ENCODE measurements at regions not wholly inside any gene's neighbourhood (a gene's known extent, or its start where the extent isn't known, plus 50 kb on each side); places are given as distances from the start of the nearest gene placed in this dataset.

DNA sequence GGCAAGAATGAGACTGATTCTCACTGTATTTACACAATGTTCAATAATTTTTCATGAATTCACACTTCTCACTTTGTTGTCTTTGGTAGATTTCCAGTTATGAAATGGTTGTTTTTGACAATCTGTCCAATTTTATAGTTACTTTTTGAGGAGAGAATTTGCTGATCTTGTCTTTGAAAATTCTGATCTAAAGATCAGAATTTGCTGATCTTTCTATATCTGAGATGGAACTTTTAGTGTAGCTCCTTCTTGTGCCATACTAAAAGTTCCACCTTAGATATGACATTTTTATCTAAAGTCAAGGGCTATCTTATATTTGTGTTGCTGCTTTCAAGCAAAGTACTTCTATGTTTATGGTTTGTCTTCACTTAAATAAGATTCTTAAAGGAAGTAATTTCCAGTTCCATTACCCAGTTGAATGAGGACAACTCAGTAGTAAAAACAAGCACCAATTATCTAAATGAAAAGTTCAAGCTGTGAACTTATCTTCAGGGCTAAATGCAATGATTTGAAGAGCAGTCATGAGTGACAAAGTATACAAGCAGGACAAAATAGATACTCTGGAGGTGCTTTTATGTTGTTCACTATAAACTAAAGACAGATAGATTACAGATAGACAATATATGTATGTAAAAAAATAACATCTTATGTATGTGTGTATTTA lies 76.4 kb upstream of the FOXG1 start:
- no peak overlapping the region for H3K27ac ChIP-seq (replicated peaks; ENCODE audit: low read length)
- H2BK5ac ChIP-seq (ENCODE audit: low read length), result no peak overlapping the region
- H3K23ac ChIP-seq (ENCODE audit: low read depth, low read length, poor library complexity), result no peak overlapping the region
- H3K4me1 ChIP-seq (ENCODE audit: control insufficient read depth in 2 of 2, insufficient read depth in 1 of 2, low read depth in 1 of 2, low read length in 2 of 2), result no peaks in the 10 kb centered on the region
- H2AK5ac ChIP-seq (ENCODE audit: low read depth, low read length), result no peak overlapping the region
- no peak overlapping the region for H4K8ac ChIP-seq (ENCODE audit: low read depth, low read length)
- no peak overlapping the region for H3K4me3 ChIP-seq (ENCODE audit: low read length in 2 of 2)
- no peak overlapping the region for H2BK12ac ChIP-seq (ENCODE audit: low read length)
- no peak for DNase-seq (ENCODE audit: low spot score)
- no peak overlapping the region for H3K4ac ChIP-seq (ENCODE audit: low read length)
- no peak overlapping the region for H3K14ac ChIP-seq (ENCODE audit: low read length)
- no peak overlapping the region for H3K4me2 ChIP-seq (ENCODE audit: insufficient read depth, low read length, poor library complexity, severe bottlenecking)
- H3K27me3 ChIP-seq (ENCODE audit: control insufficient read depth in 3 of 3, insufficient read depth in 3 of 3, low read depth in 1 of 3, low read length in 3 of 3), result no peaks in the 10 kb centered on the region
- no peak overlapping the region for H3K18ac ChIP-seq (ENCODE audit: low read length)
- H3K36me3 ChIP-seq (replicated peaks in 1 of 2; ENCODE audit: control insufficient read depth in 2 of 2, insufficient read depth in 2 of 2, low read length in 2 of 2), result no peaks in the 10 kb centered on the region
- no peak overlapping the region for H2AFZ ChIP-seq (ENCODE audit: low read length)
- H2BK15ac ChIP-seq (ENCODE audit: low read length), result no peak overlapping the region
- no peaks in the 10 kb centered on the region for H3K79me1 ChIP-seq (ENCODE audit: low read depth, low read length)
- H4K91ac ChIP-seq (ENCODE audit: low read depth, low read length, poor library complexity), result no peak overlapping the region
- H2BK120ac ChIP-seq (ENCODE audit: low read depth, low read length), result no peak overlapping the region
- H3K9me3 ChIP-seq (replicated peaks in 1 of 2; ENCODE audit: control insufficient read depth in 2 of 2, insufficient read depth in 1 of 2, low read depth in 1 of 2, low read length in 2 of 2), result no peaks in the 10 kb centered on the region
- no peak overlapping the region for H3K9ac ChIP-seq (ENCODE audit: low read depth, low read length, poor library complexity)

DNA sequence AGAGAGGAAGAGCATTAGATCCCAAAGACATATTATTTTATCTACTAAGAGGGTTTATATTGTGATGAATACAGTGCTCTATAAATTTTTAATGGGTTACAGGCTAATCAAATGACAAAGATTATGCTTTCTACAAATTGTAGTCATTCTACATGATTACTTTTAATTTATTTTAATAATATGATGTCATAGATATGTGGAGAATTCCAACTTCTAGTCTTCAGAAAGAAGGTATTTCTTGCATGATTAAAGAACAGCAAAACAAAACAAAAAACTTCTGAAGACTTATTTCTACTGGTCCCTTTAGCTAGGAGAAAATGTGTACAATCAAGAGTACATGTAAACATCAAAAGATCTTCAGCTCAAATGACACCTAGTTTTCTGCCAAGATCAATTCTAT lies 71.5 kb upstream of the FOXG1 start:
- H3K4ac ChIP-seq (ENCODE audit: low read length), result no peak overlapping the region
- no peaks in the 10 kb centered on the region for H3K4me1 ChIP-seq (ENCODE audit: control insufficient read depth in 2 of 2, insufficient read depth in 1 of 2, low read depth in 1 of 2, low read length in 2 of 2)
- no peak overlapping the region for H4K8ac ChIP-seq (ENCODE audit: low read depth, low read length)
- no peaks in the 10 kb centered on the region for H3K36me3 ChIP-seq (replicated peaks in 1 of 2; ENCODE audit: control insufficient read depth in 2 of 2, insufficient read depth in 2 of 2, low read length in 2 of 2)
- no peak overlapping the region for H2AK5ac ChIP-seq (ENCODE audit: low read depth, low read length)
- no peak overlapping the region for H2BK15ac ChIP-seq (ENCODE audit: low read length)
- H3K27ac ChIP-seq (replicated peaks; ENCODE audit: low read length), result no peak overlapping the region
- H3K14ac ChIP-seq (ENCODE audit: low read length), result no peak overlapping the region
- no peak overlapping the region for H3K4me2 ChIP-seq (ENCODE audit: insufficient read depth, low read length, poor library complexity, severe bottlenecking)
- no peak overlapping the region for H3K9ac ChIP-seq (ENCODE audit: low read depth, low read length, poor library complexity)
- H3K27me3 ChIP-seq (ENCODE audit: control insufficient read depth in 3 of 3, insufficient read depth in 3 of 3, low read depth in 1 of 3, low read length in 3 of 3), result no peaks in the 10 kb centered on the region
- H3K18ac ChIP-seq (ENCODE audit: low read length), result no peak overlapping the region
- no peak overlapping the region for H3K23ac ChIP-seq (ENCODE audit: low read depth, low read length, poor library complexity)
- H3K4me3 ChIP-seq (ENCODE audit: low read length in 2 of 2), result no peak overlapping the region
- H2BK5ac ChIP-seq (ENCODE audit: low read length), result no peak overlapping the region
- H2BK12ac ChIP-seq (ENCODE audit: low read length), result no peak overlapping the region
- H2BK120ac ChIP-seq (ENCODE audit: low read depth, low read length), result no peak overlapping the region
- no peaks in the 10 kb centered on the region for H3K9me3 ChIP-seq (replicated peaks in 1 of 2; ENCODE audit: control insufficient read depth in 2 of 2, insufficient read depth in 1 of 2, low read depth in 1 of 2, low read length in 2 of 2)
- no peaks in the 10 kb centered on the region for H3K79me1 ChIP-seq (ENCODE audit: low read depth, low read length)
- no peak overlapping the region for H4K91ac ChIP-seq (ENCODE audit: low read depth, low read length, poor library complexity)
- no peak for DNase-seq (ENCODE audit: low spot score)
- H2AFZ ChIP-seq (ENCODE audit: low read length), result no peak overlapping the region

GRCh38 chr14:28701733-28702132 lies 64.9 kb upstream of the FOXG1 start:
- WGBS, 2 donors (ENCODE audit: extremely low coverage in 2 of 2, insufficient read length in 2 of 2, insufficient replicate concordance in 1 of 2), result no CpG with 5 or more reads among the region's 2 CpGs
- Histone ChIP-seq H3K9ac (ENCODE audit: low read depth, low read length, poor library complexity) (no peak overlapping the region), H2BK5ac (ENCODE audit: low read length) (no peak overlapping the region), H3K18ac (ENCODE audit: low read length) (no peak overlapping the region), H3K4ac (ENCODE audit: low read length) (no peak overlapping the region), H3K14ac (ENCODE audit: low read length) (no peak overlapping the region), H4K91ac (ENCODE audit: low read depth, low read length, poor library complexity) (no peak overlapping the region), H2AK5ac (ENCODE audit: low read depth, low read length) (no peak overlapping the region), H2BK15ac (ENCODE audit: low read length) (no peak overlapping the region), H2BK12ac (ENCODE audit: low read length) (no peak overlapping the region), H3K4me1 (ENCODE audit: control insufficient read depth in 2 of 2, insufficient read depth in 1 of 2, low read depth in 1 of 2, low read length in 2 of 2) (no peaks in the 10 kb centered on the region), H3K4me3 (ENCODE audit: low read length in 2 of 2) (no peak overlapping the region), H2BK120ac (ENCODE audit: low read depth, low read length) (no peak overlapping the region), H3K9me3 (replicated peaks in 1 of 2; ENCODE audit: control insufficient read depth in 2 of 2, insufficient read depth in 1 of 2, low read depth in 1 of 2, low read length in 2 of 2) (no peaks in the 10 kb centered on the region), H3K27me3 (ENCODE audit: control insufficient read depth in 3 of 3, insufficient read depth in 3 of 3, low read depth in 1 of 3, low read length in 3 of 3) (no peaks in the 10 kb centered on the region), H3K79me1 (ENCODE audit: low read depth, low read length) (no peaks in the 10 kb centered on the region), H4K8ac (ENCODE audit: low read depth, low read length) (no peak overlapping the region), H3K36me3 (replicated peaks in 1 of 2; ENCODE audit: control insufficient read depth in 2 of 2, insufficient read depth in 2 of 2, low read length in 2 of 2) (no peaks in the 10 kb centered on the region), H3K27ac (replicated peaks; ENCODE audit: low read length) (no peak overlapping the region), H3K23ac (ENCODE audit: low read depth, low read length, poor library complexity) (no peak overlapping the region), H2AFZ (ENCODE audit: low read length) (no peak overlapping the region), H3K4me2 (ENCODE audit: insufficient read depth, low read length, poor library complexity, severe bottlenecking) (no peak overlapping the region)
- no peak for DNase-seq (ENCODE audit: low spot score)

DNA sequence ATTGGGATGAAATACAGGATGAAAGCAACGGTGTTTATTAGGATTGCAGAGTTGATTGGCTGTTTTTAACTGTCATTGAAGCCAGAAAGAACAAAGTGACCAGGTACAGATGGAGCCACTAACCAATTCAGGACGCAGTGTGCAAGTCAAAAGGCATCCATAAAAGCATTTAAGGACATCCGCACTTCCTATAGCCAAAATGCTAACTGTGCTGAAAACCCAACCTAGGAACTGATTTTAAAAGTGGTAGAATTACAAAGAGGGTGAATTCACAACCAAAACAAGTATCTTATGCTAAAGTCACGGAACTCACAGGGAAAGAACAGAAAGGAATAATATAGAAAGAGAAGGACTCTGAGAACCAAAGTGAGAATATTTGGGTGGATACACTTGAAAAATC lies 63.1 kb upstream of the FOXG1 start:
- H3K4me1 ChIP-seq (ENCODE audit: control insufficient read depth in 2 of 2, insufficient read depth in 1 of 2, low read depth in 1 of 2, low read length in 2 of 2), result no peaks in the 10 kb centered on the region
- H3K9me3 ChIP-seq (replicated peaks in 1 of 2; ENCODE audit: control insufficient read depth in 2 of 2, insufficient read depth in 1 of 2, low read depth in 1 of 2, low read length in 2 of 2), result no peaks in the 10 kb centered on the region
- H2BK120ac ChIP-seq (ENCODE audit: low read depth, low read length), result no peak overlapping the region
- H3K4me3 ChIP-seq (ENCODE audit: low read length in 2 of 2), result no peak overlapping the region
- H3K27ac ChIP-seq (replicated peaks; ENCODE audit: low read length), result no peak overlapping the region
- WGBS, 2 donors (ENCODE audit: extremely low coverage in 2 of 2, insufficient read length in 2 of 2, insufficient replicate concordance in 1 of 2), result no CpG with 5 or more reads among the region's 4 CpGs
- H3K23ac ChIP-seq (ENCODE audit: low read depth, low read length, poor library complexity), result no peak overlapping the region
- no peak overlapping the region for H2AFZ ChIP-seq (ENCODE audit: low read length)
- no peak overlapping the region for H3K18ac ChIP-seq (ENCODE audit: low read length)
- no peak overlapping the region for H3K4ac ChIP-seq (ENCODE audit: low read length)
- no peak overlapping the region for H2AK5ac ChIP-seq (ENCODE audit: low read depth, low read length)
- H3K36me3 ChIP-seq (replicated peaks in 1 of 2; ENCODE audit: control insufficient read depth in 2 of 2, insufficient read depth in 2 of 2, low read length in 2 of 2), result no peaks in the 10 kb centered on the region
- no peak overlapping the region for H3K14ac ChIP-seq (ENCODE audit: low read length)
- H3K9ac ChIP-seq (ENCODE audit: low read depth, low read length, poor library complexity), result no peak overlapping the region
- H2BK12ac ChIP-seq (ENCODE audit: low read length), result no peak overlapping the region
- no peak for DNase-seq (ENCODE audit: low spot score)
- H4K91ac ChIP-seq (ENCODE audit: low read depth, low read length, poor library complexity), result no peak overlapping the region
- H3K79me1 ChIP-seq (ENCODE audit: low read depth, low read length), result no peaks in the 10 kb centered on the region
- no peak overlapping the region for H3K4me2 ChIP-seq (ENCODE audit: insufficient read depth, low read length, poor library complexity, severe bottlenecking)
- no peaks in the 10 kb centered on the region for H3K27me3 ChIP-seq (ENCODE audit: control insufficient read depth in 3 of 3, insufficient read depth in 3 of 3, low read depth in 1 of 3, low read length in 3 of 3)
- H4K8ac ChIP-seq (ENCODE audit: low read depth, low read length), result no peak overlapping the region
- H2BK5ac ChIP-seq (ENCODE audit: low read length), result no peak overlapping the region
- no peak overlapping the region for H2BK15ac ChIP-seq (ENCODE audit: low read length)

Measured in neuronal stem cell (in vitro differentiated cells).